ENCODE measurements at regions not wholly inside any gene's neighbourhood (a gene's known extent, or its start where the extent isn't known, plus 50 kb on each side); places are given as distances from the start of the nearest gene placed in this dataset.

DNA sequence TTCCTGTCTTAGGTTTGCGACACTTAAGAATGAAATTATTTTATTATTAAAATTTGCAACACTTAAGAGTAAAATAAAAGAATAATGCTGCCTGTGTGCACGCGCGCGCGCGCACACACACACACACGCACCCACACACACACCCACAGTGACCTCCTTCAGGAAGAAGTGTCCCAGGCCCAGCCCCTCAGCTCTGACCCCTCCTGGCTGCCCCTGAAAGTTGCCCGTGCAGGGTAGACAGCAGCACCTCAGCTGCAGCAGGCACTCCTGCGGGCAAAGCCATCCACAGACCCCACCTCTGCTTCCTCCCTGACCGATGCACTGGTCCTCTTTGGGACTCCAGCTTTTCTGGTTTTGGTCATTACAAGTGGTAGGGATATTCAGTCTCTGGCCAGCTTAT, 478.2 kb downstream of the NTRK3 start (continued):
- TF ChIP-seq ZNF462 (CRISPR knock-in tag; IDR thresholded peaks at IDR 0.05): no peak

GRCh38 chr15:87777054-87777561, 479.4 kb downstream of the NTRK3 start:
- no peaks in the 10 kb centered on the region for H3K36me3 Mint-ChIP-seq (ENCODE audit: low read depth)
- no peak overlapping the region for H3K4me2 ChIP-seq
- DNase-seq (ENCODE audit: low spot score) (no peak), ATAC-seq (no peak)
- no peak overlapping the region for H3K27ac ChIP-seq (ENCODE audit: low read depth)
- no peak overlapping the region for H2AFZ ChIP-seq
- no peak overlapping the region for H3K4me3 Mint-ChIP-seq
- no peak overlapping the region for H3K27ac Mint-ChIP-seq
- H3K9me3 Mint-ChIP-seq: peaks cover 3% of the 10 kb centered on the region; the same call in 1 of the 3 replicates
- H3K9me2 ChIP-seq (ENCODE audit: insufficient read depth): no peaks in the 10 kb centered on the region; the same call in 1 of the 2 replicates
- H3K4me1 ChIP-seq (ENCODE audit: insufficient read depth): no peaks in the 10 kb centered on the region
- H4K20me1 ChIP-seq (replicated peaks; ENCODE audit: insufficient read depth): no peaks in the 10 kb centered on the region
- H3K4me1 Mint-ChIP-seq: peaks cover 4% of the 10 kb centered on the region; the same call in 1 of the 3 replicates
- no peaks in the 10 kb centered on the region for H3K79me2 ChIP-seq (replicated peaks; ENCODE audit: insufficient read depth)
- H3K4me3 ChIP-seq: no peak overlapping the region
- H3F3A ChIP-seq (replicated peaks; ENCODE audit: low read depth): no peaks in the 10 kb centered on the region
- H3K27me3 ChIP-seq (ENCODE audit: insufficient read depth): no peaks in the 10 kb centered on the region
- H3K27me3 Mint-ChIP-seq (ENCODE audit: insufficient read depth, low read depth, poor library complexity): no peaks in the 10 kb centered on the region
- no peaks in the 10 kb centered on the region for H3K36me3 ChIP-seq (ENCODE audit: insufficient read depth)
- TF ChIP-seq, protein P1, sequence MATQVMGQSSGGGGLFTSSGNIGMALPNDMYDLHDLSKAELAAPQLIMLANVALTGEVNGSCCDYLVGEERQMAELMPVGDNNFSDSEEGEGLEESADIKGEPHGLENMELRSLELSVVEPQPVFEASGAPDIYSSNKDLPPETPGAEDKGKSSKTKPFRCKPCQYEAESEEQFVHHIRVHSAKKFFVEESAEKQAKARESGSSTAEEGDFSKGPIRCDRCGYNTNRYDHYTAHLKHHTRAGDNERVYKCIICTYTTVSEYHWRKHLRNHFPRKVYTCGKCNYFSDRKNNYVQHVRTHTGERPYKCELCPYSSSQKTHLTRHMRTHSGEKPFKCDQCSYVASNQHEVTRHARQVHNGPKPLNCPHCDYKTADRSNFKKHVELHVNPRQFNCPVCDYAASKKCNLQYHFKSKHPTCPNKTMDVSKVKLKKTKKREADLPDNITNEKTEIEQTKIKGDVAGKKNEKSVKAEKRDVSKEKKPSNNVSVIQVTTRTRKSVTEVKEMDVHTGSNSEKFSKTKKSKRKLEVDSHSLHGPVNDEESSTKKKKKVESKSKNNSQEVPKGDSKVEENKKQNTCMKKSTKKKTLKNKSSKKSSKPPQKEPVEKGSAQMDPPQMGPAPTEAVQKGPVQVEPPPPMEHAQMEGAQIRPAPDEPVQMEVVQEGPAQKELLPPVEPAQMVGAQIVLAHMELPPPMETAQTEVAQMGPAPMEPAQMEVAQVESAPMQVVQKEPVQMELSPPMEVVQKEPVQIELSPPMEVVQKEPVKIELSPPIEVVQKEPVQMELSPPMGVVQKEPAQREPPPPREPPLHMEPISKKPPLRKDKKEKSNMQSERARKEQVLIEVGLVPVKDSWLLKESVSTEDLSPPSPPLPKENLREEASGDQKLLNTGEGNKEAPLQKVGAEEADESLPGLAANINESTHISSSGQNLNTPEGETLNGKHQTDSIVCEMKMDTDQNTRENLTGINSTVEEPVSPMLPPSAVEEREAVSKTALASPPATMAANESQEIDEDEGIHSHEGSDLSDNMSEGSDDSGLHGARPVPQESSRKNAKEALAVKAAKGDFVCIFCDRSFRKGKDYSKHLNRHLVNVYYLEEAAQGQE (IDR thresholded peaks at IDR 0.05; ENCODE audit: unreplicated experiment): no peak
- TF ChIP-seq STAT1 (IDR thresholded peaks at IDR 0.05; ENCODE audit: unreplicated experiment) (no peak), ZNF462 (CRISPR knock-in tag; IDR thresholded peaks at IDR 0.05) (no peak), ZNF114 (CRISPR knock-in tag; IDR thresholded peaks at IDR 0.05) (no peak), EZH2 (IDR thresholded peaks at IDR 0.05; ENCODE audit: low read depth, unreplicated experiment) (no peak), NANOG (IDR thresholded peaks at IDR 0.05; ENCODE audit: borderline replicate concordance) (no peak)
